ENCODE measurements at regions not wholly inside any gene's neighbourhood (a gene's known extent, or its start where the extent isn't known, plus 50 kb on each side); places are given as distances from the start of the nearest gene placed in this dataset.
A peak's percentile ranks its signal among the peaks of the same experiment; 100 is the strongest.

GRCh38 chr5:74549384-74549783, 91.1 kb downstream of the ENC1 start:
- CTCF ChIA-PET = no interaction called here
- H3K27me3 ChIP-seq (ENCODE audit: control insufficient read depth, insufficient read depth, low read length) = no peaks in the 10 kb centered on the region
- H3K36me3 ChIP-seq (ENCODE audit: control insufficient read depth, insufficient read depth, low read length) = no peaks in the 10 kb centered on the region
- TF ChIP-seq CTCF (IDR thresholded peaks at IDR 0.05; ENCODE audit: insufficient read depth, low read depth, low read length) = no peak
- POLR2A ChIA-PET = no interaction called here
- no peak for DNase-seq (ENCODE audit: low read depth)
- no peak overlapping the region for H3K4me3 ChIP-seq (ENCODE audit: low read depth, low read length)

GRCh38 chr5:74546796-74547195, 93.7 kb downstream of the ENC1 start:
- no peak for DNase-seq (ENCODE audit: low read depth)
- no peak for TF ChIP-seq CTCF (IDR thresholded peaks at IDR 0.05; ENCODE audit: insufficient read depth, low read depth, low read length)
- no peaks in the 10 kb centered on the region for H3K36me3 ChIP-seq (ENCODE audit: control insufficient read depth, insufficient read depth, low read length)
- no peaks in the 10 kb centered on the region for H3K27me3 ChIP-seq (ENCODE audit: control insufficient read depth, insufficient read depth, low read length)
- ChIA-PET CTCF (no interaction called here), POLR2A (no interaction called here)
- H3K4me3 ChIP-seq (ENCODE audit: low read depth, low read length) = no peak overlapping the region

GRCh38 chr5:74544811-74545210, 95.7 kb downstream of the ENC1 start:
- Histone ChIP-seq H3K36me3 (ENCODE audit: control insufficient read depth, insufficient read depth, low read length) (no peaks in the 10 kb centered on the region), H3K4me3 (ENCODE audit: low read depth, low read length) (no peak overlapping the region), H3K27me3 (ENCODE audit: control insufficient read depth, insufficient read depth, low read length) (no peaks in the 10 kb centered on the region)
- ChIA-PET POLR2A (no interaction called here), CTCF (interaction anchor here (0.6 kb wide), 1 partner anchor 658 kb away, joined by 3 read pairs; no protein-coding TSS in a partner anchor)
- TF ChIP-seq CTCF (IDR thresholded peaks at IDR 0.05; ENCODE audit: insufficient read depth, low read depth, low read length) = no peak
- no peak for DNase-seq (ENCODE audit: low read depth)

GRCh38 chr5:74543162-74543995, 97.1 kb downstream of the ENC1 start:
- H3K36me3 ChIP-seq (ENCODE audit: control insufficient read depth, insufficient read depth, low read length) = no peaks in the 10 kb centered on the region
- no peak overlapping the region for H3K4me3 ChIP-seq (ENCODE audit: low read depth, low read length)
- peak; percentile 52 for DNase-seq (ENCODE audit: low read depth)
- no peak for TF ChIP-seq CTCF (IDR thresholded peaks at IDR 0.05; ENCODE audit: insufficient read depth, low read depth, low read length)
- ChIA-PET POLR2A (interaction anchor here (0.5 to 0.6 kb wide), 3 partner anchors 53 to 1449 kb away, joined by 3 to 5 read pairs (median 3); no protein-coding TSS in a partner anchor), CTCF (interaction anchor here (0.6 to 1.6 kb wide), 4 partner anchors 33 to 480 kb away, joined by 3 read pairs; no protein-coding TSS in a partner anchor)
- no peaks in the 10 kb centered on the region for H3K27me3 ChIP-seq (ENCODE audit: control insufficient read depth, insufficient read depth, low read length)

- no peak for TF ChIP-seq CTCF (IDR thresholded peaks at IDR 0.05; ENCODE audit: insufficient read depth, low read depth, low read length)
- POLR2A ChIA-PET = no interaction called here
Measured at GRCh38 chr5:74542482-74542881, 98.0 kb downstream of the ENC1 start.

More at GRCh38 chr5:74542482-74542881, 98.0 kb downstream of the ENC1 start:
- no peaks in the 10 kb centered on the region for H3K27me3 ChIP-seq (ENCODE audit: control insufficient read depth, insufficient read depth, low read length)
- no peak overlapping the region for H3K4me3 ChIP-seq (ENCODE audit: low read depth, low read length)
- CTCF ChIA-PET = interaction anchor here (0.7 to 1.0 kb wide), 2 partner anchors 83 to 479 kb away, joined by 3 read pairs; no protein-coding TSS in a partner anchor
- no peaks in the 10 kb centered on the region for H3K36me3 ChIP-seq (ENCODE audit: control insufficient read depth, insufficient read depth, low read length)
- no peak for DNase-seq (ENCODE audit: low read depth)

Data from BJ (cell line).